ENCODE measurements at regions not wholly inside any gene's neighbourhood (a gene's known extent, or its start where the extent isn't known, plus 50 kb on each side); places are given as distances from the start of the nearest gene placed in this dataset.

GRCh38 chr15:60280259-60280658 lies 117.5 kb downstream of the ANXA2 start:
- no peak for TF ChIP-seq EZH2 (IDR thresholded peaks at IDR 0.05; ENCODE audit: borderline replicate concordance)
- no peak for TF ChIP-seq CTCF (IDR thresholded peaks at IDR 0.05; ENCODE audit: poor library complexity)

Data from hepatocyte (in vitro differentiated cells).